ENCODE measurements at regions not wholly inside any gene's neighbourhood (a gene's known extent, or its start where the extent isn't known, plus 50 kb on each side); places are given as distances from the start of the nearest gene placed in this dataset.

- Histone ChIP-seq H3K4me2 (no peak overlapping the region), H3K4me3 (no peak overlapping the region), H3K27ac (no peak overlapping the region), H4K20me1 (ENCODE audit: insufficient read depth, poor library complexity, severe bottlenecking) (no peaks in the 10 kb centered on the region), H3K9me3 (ENCODE audit: low read depth) (no peaks in the 10 kb centered on the region), H3K9me2 (replicated peaks; ENCODE audit: insufficient read depth) (no peaks in the 10 kb centered on the region), H3K79me2 (no peaks in the 10 kb centered on the region), H3K36me3 (replicated peaks; ENCODE audit: insufficient read depth, low read depth) (no peaks in the 10 kb centered on the region), H2AFZ (no peak overlapping the region), H3K4me1 (ENCODE audit: insufficient read depth) (no peaks in the 10 kb centered on the region), H3K27me3 (no peaks in the 10 kb centered on the region)
- TF ChIP-seq EZH2 (IDR thresholded peaks at IDR 0.05; ENCODE audit: borderline replicate concordance) (no peak), CTCF (IDR thresholded peaks at IDR 0.05; ENCODE audit: poor library complexity) (no peak)
- DNase-seq (ENCODE audit: low spot score), result no peak
Observed at GRCh38 chr3:150194957-150195356, 213.1 kb upstream of the TSC22D2 start.

- H3K4me1 ChIP-seq (ENCODE audit: insufficient read depth), result no peaks in the 10 kb centered on the region
- no peaks in the 10 kb centered on the region for H3K9me3 ChIP-seq (ENCODE audit: low read depth)
- H3K79me2 ChIP-seq, result no peaks in the 10 kb centered on the region
- no peak overlapping the region for H2AFZ ChIP-seq
- H3K4me2 ChIP-seq, result no peak overlapping the region
- no peak for TF ChIP-seq EZH2 (IDR thresholded peaks at IDR 0.05; ENCODE audit: borderline replicate concordance)
- TF ChIP-seq EZH2phosphoT487 (IDR thresholded peaks at IDR 0.05; ENCODE audit: low read depth, severe bottlenecking, unreplicated experiment), result no peak
- TF ChIP-seq CTCF (IDR thresholded peaks at IDR 0.05; ENCODE audit: poor library complexity), result no peak
- H3K36me3 ChIP-seq (replicated peaks; ENCODE audit: insufficient read depth, low read depth), result no peaks in the 10 kb centered on the region
- no peaks in the 10 kb centered on the region for H3K9me2 ChIP-seq (replicated peaks; ENCODE audit: insufficient read depth)
- no peaks in the 10 kb centered on the region for H4K20me1 ChIP-seq (ENCODE audit: insufficient read depth, poor library complexity, severe bottlenecking)
- no peak overlapping the region for H3K4me3 ChIP-seq
- 67% methylated on average over 4 of the region's 4 CpGs for WGBS (ENCODE audit: low lambda C conversion rate, missing lambda C conversion rate)
- no peak overlapping the region for H3K27ac ChIP-seq
- H3K27me3 ChIP-seq, result no peaks in the 10 kb centered on the region
- DNase-seq (ENCODE audit: low spot score), result no peak
Observed at GRCh38 chr3:150194513-150194912, 213.6 kb upstream of the TSC22D2 start.

- H2AFZ ChIP-seq, result no peak overlapping the region
- H3K4me3 ChIP-seq, result no peak overlapping the region
- H3K9me3 ChIP-seq (ENCODE audit: low read depth), result no peaks in the 10 kb centered on the region
- 7% methylated on average over 8 of the region's 8 CpGs for WGBS (ENCODE audit: low lambda C conversion rate, missing lambda C conversion rate)
- no peak overlapping the region for H3K27ac ChIP-seq
- peaks cover 12% of the 10 kb centered on the region for H3K4me1 ChIP-seq (ENCODE audit: insufficient read depth)
- H3K36me3 ChIP-seq (replicated peaks; ENCODE audit: insufficient read depth, low read depth), result no peaks in the 10 kb centered on the region
- peak; percentile 33 for DNase-seq (ENCODE audit: low spot score)
- H3K27me3 ChIP-seq, result no peaks in the 10 kb centered on the region
- H4K20me1 ChIP-seq (ENCODE audit: insufficient read depth, poor library complexity, severe bottlenecking), result no peaks in the 10 kb centered on the region
- H3K79me2 ChIP-seq, result no peaks in the 10 kb centered on the region
- peak overlapping the region; percentile 78 for H3K4me2 ChIP-seq
- no peaks in the 10 kb centered on the region for H3K9me2 ChIP-seq (replicated peaks; ENCODE audit: insufficient read depth)
- TF ChIP-seq EZH2 (IDR thresholded peaks at IDR 0.05; ENCODE audit: borderline replicate concordance) (no peak), CTCF (IDR thresholded peaks at IDR 0.05; ENCODE audit: poor library complexity) (no peak), EZH2phosphoT487 (IDR thresholded peaks at IDR 0.05; ENCODE audit: low read depth, severe bottlenecking, unreplicated experiment) (no peak)
Observed at GRCh38 chr3:150184426-150185071, 213.9 kb upstream of the PFN2 start.

Measured in hepatocyte (in vitro differentiated cells).